Choroid plexus epithelial cell (primary cell): ENCODE measurements at regions not wholly inside any gene's neighbourhood (a gene's known extent, or its start where the extent isn't known, plus 50 kb on each side); places are given as distances from the start of the nearest gene placed in this dataset.

Experiments used
- DNase-seq: peaks from one replicate; pipeline ENCODE4 v3.0.0-alpha.2; 2010; ENCODE audit warnings: low read depth
- H3K4me3 ChIP-seq: 2 replicates; pipeline ENCODE4 v1.5.1; 2011; ENCODE audit warnings: low read depth, mild to moderate bottlenecking, control low read depth, low read length, moderate library complexity
- CTCF ChIP-seq: conservative IDR thresholded peaks from 2 replicates; pipeline ENCODE4 v1.5.1; 2011; ENCODE audit warnings: low read depth, mild to moderate bottlenecking, control low read depth, inconsistent platforms, low read length, moderate library complexity

- no peak overlapping the region for H3K4me3 ChIP-seq
- no peak for TF ChIP-seq CTCF
- no peak for DNase-seq
Measured at GRCh38 chr4:95754667-95755066, 85.2 kb upstream of the PDHA2 start.

- no peak for TF ChIP-seq CTCF
- DNase-seq, result no peak
Measured at GRCh38 chr4:95749204-95749603, 90.7 kb upstream of the PDHA2 start.

GRCh38 chr4:95742872-95743271 is 97.0 kb upstream of the PDHA2 start:
- TF ChIP-seq CTCF, result no peak
- DNase-seq, result no peak
- no peak overlapping the region for H3K4me3 ChIP-seq

More at GRCh38 chr4:95749204-95749603, 90.7 kb upstream of the PDHA2 start:
- no peak overlapping the region for H3K4me3 ChIP-seq

- TF ChIP-seq CTCF, result no peak
- no peak for DNase-seq
- H3K4me3 ChIP-seq, result no peak overlapping the region
Measured at GRCh38 chr4:95742179-95742578, 97.7 kb upstream of the PDHA2 start.

- no peak for TF ChIP-seq CTCF
- no peak overlapping the region for H3K4me3 ChIP-seq
- DNase-seq, result peak; percentile 41
Measured at GRCh38 chr4:95732061-95732460, 107.8 kb upstream of the PDHA2 start.

GRCh38 chr4:95729596-95729995 is 110.3 kb upstream of the PDHA2 start:
- DNase-seq, result peak; percentile 12
- no peak for TF ChIP-seq CTCF
- no peak overlapping the region for H3K4me3 ChIP-seq

- peak; percentile 70 for DNase-seq
- no peak for TF ChIP-seq CTCF
- no peak overlapping the region for H3K4me3 ChIP-seq
Measured at GRCh38 chr4:95728145-95728544, 111.7 kb upstream of the PDHA2 start.
